KMS-11 (cell line): ENCODE measurements at regions not wholly inside any gene's neighbourhood (a gene's known extent, or its start where the extent isn't known, plus 50 kb on each side); places are given as distances from the start of the nearest gene placed in this dataset.

Experiments used
- H2AFZ ChIP-seq: fragments of 200-600 bp; sonication (generic); 2 replicates; pipeline ENCODE4 v1.6.1; 2016; ENCODE audit warnings: antibody characterized with exemption, mixed run types, low read depth
- H3K27ac ChIP-seq: fragments of 200-600 bp; sonication (generic); 2 replicates; pipeline ENCODE4 v1.6.1; 2016; ENCODE audit warnings: mild to moderate bottlenecking, mixed run types
- H3K27me3 ChIP-seq: fragments of 200-600 bp; sonication (generic); 2 replicates; pipeline ENCODE4 v1.6.1; 2017; ENCODE audit warnings: mild to moderate bottlenecking, low read depth, mixed run types, moderate library complexity; ENCODE audit not compliant: insufficient read depth
- H3K36me3 ChIP-seq: fragments of 200-600 bp; sonication (generic); 2 replicates; pipeline ENCODE4 v1.6.1; 2017; ENCODE audit warnings: mild to moderate bottlenecking, mixed run types; ENCODE audit not compliant: insufficient read depth
- H3K4me1 ChIP-seq: fragments of 200-600 bp; sonication (generic); 2 replicates; pipeline ENCODE4 v1.6.1; 2016; ENCODE audit warnings: mild to moderate bottlenecking, low read depth, mixed run types; ENCODE audit not compliant: poor library complexity, severe bottlenecking
- H3K4me2 ChIP-seq: fragments of 200-600 bp; sonication (generic); 2 replicates; pipeline ENCODE4 v1.7.0; 2016; ENCODE audit warnings: mild to moderate bottlenecking, mixed run types
- H3K4me3 ChIP-seq: fragments of 200-600 bp; sonication (generic); IDR thresholded peaks from 2 replicates; pipeline ENCODE4 v1.6.1; 2017; ENCODE audit warnings: low read depth, low read length, mixed read lengths; ENCODE audit not compliant: insufficient read depth
- H3K79me2 ChIP-seq: fragments of 200-600 bp; sonication (generic); 2 replicates; pipeline ENCODE4 v1.6.1; 2016; ENCODE audit warnings: low read depth, mixed run types; ENCODE audit not compliant: insufficient read depth
- H3K9ac ChIP-seq: fragments of 200-600 bp; sonication (generic); 2 replicates; pipeline ENCODE4 v1.6.1; 2016; ENCODE audit warnings: mild to moderate bottlenecking, mixed run types
- H4K20me1 ChIP-seq: fragments of 200-600 bp; sonication (generic); 2 replicates; pipeline ENCODE4 v1.6.1; 2016; ENCODE audit warnings: mild to moderate bottlenecking, mixed run types; ENCODE audit not compliant: insufficient read depth
- TF ChIP-seq, protein P1 (sequence below): fragments of 200-600 bp; sonication (generic); conservative IDR thresholded peaks from 2 replicates; pipeline ENCODE4 v1.6.1; 2017; ENCODE audit warnings: low read depth, mild to moderate bottlenecking, antibody characterized with exemption, low read length, moderate library complexity, mixed read lengths

DNA sequence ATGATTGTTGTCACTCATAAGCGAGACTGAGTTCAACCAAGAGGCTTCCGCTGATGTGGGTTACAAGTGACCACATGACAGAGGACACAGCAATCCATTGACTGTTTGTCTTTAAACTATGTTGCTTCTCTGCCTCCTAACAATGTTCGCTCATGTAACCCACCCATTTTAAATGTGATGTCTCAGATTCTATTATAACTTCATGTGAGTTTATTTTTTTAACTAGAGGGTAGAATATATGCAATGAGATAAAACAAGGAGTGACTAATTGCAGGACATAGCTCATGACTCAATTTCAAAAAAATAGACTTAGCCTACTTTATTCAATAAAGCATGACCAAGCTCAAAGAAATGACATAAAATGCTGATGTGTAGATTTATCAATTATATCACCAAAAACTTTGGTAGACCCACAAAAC is 119.2 kb upstream of the SASH1 start:
- no peak overlapping the region for H3K9ac ChIP-seq
- H2AFZ ChIP-seq: no peak overlapping the region
- H3K27ac ChIP-seq: no peak overlapping the region
- no peaks in the 10 kb centered on the region for H3K36me3 ChIP-seq
- no peak overlapping the region for H3K4me3 ChIP-seq
- TF ChIP-seq, protein P1, sequence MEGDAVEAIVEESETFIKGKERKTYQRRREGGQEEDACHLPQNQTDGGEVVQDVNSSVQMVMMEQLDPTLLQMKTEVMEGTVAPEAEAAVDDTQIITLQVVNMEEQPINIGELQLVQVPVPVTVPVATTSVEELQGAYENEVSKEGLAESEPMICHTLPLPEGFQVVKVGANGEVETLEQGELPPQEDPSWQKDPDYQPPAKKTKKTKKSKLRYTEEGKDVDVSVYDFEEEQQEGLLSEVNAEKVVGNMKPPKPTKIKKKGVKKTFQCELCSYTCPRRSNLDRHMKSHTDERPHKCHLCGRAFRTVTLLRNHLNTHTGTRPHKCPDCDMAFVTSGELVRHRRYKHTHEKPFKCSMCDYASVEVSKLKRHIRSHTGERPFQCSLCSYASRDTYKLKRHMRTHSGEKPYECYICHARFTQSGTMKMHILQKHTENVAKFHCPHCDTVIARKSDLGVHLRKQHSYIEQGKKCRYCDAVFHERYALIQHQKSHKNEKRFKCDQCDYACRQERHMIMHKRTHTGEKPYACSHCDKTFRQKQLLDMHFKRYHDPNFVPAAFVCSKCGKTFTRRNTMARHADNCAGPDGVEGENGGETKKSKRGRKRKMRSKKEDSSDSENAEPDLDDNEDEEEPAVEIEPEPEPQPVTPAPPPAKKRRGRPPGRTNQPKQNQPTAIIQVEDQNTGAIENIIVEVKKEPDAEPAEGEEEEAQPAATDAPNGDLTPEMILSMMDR: no peak
- H3K27me3 ChIP-seq: no peaks in the 10 kb centered on the region
- H3K4me1 ChIP-seq: no peaks in the 10 kb centered on the region
- H3K4me2 ChIP-seq: no peak overlapping the region
- no peaks in the 10 kb centered on the region for H3K79me2 ChIP-seq
- H4K20me1 ChIP-seq: no peaks in the 10 kb centered on the region

DNA sequence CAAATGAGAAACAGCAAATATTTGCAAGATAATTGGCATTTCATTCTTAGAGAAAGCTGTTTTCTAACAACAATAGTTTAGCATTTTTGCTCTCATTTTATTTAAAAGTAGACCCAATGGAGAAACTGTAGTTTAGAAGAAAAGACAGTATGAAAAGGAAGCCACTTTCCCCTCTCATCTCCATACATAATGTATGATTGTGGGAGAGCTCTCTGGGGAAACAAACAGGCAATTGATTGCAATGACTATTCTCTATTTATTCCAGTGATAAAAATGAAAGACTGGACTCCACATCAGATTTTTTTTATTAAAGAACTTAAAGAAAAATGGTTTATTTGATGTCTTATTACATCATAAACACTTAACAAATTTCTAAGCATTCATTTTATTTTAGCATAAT is 116.8 kb upstream of the SASH1 start:
- Histone ChIP-seq H3K27me3 (no peaks in the 10 kb centered on the region), H3K36me3 (no peaks in the 10 kb centered on the region), H3K4me3 (no peak overlapping the region), H2AFZ (no peak overlapping the region), H3K4me1 (no peaks in the 10 kb centered on the region), H3K27ac (no peak overlapping the region), H3K4me2 (no peak overlapping the region), H3K79me2 (no peaks in the 10 kb centered on the region), H4K20me1 (no peaks in the 10 kb centered on the region), H3K9ac (no peak overlapping the region)
- TF ChIP-seq, protein P1: no peak

DNA sequence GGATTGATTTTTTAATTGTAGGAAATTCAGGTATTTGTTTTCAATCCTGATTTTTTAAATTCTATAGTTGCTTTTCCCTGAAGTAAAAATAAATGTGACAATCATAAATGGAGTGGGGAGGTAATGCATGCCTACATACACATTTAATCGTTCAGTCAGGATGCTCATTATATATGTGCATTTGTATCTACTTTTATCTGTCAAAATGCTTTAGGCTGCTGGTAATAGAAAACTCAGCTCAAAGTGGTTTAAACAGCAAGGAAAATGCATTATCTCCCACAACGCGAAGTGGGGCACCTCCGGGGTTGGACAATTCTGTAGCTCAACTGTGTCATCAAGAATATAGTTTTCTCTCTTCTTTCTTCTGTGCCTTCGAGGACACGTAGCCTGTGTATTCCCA is 116.4 kb upstream of the SASH1 start:
- Histone ChIP-seq H3K4me2 (no peak overlapping the region), H3K4me1 (no peaks in the 10 kb centered on the region), H3K27ac (no peak overlapping the region), H3K36me3 (no peaks in the 10 kb centered on the region), H3K79me2 (no peaks in the 10 kb centered on the region), H3K27me3 (no peaks in the 10 kb centered on the region), H4K20me1 (no peaks in the 10 kb centered on the region), H2AFZ (no peak overlapping the region), H3K4me3 (no peak overlapping the region), H3K9ac (no peak overlapping the region)
- TF ChIP-seq, protein P1: no peak

DNA sequence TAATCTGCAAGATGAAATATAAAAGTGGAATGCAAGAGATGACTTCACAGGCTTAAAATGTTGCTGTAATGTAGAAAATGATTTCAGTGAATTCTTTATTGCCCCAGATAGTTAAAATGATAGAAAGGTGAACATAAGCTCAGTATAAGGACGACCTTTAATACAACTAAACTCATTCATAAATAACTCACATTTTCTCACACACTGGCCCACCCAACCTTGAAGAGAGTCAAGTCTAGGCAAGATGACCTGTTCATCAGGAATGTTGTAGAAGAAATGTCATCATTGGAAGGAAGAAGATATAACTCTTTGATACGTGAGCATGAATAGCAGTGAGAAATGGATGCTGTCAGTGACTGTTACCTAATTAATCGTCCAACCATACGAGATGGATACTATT is 111.1 kb upstream of the SASH1 start:
- H3K4me3 ChIP-seq: no peak overlapping the region
- H3K36me3 ChIP-seq: no peaks in the 10 kb centered on the region
- TF ChIP-seq, protein P1: no peak
- H3K79me2 ChIP-seq: no peaks in the 10 kb centered on the region
- H3K27me3 ChIP-seq: no peaks in the 10 kb centered on the region
- no peaks in the 10 kb centered on the region for H3K4me1 ChIP-seq
- H3K4me2 ChIP-seq: no peak overlapping the region
- H2AFZ ChIP-seq: no peak overlapping the region
- no peak overlapping the region for H3K9ac ChIP-seq
- H4K20me1 ChIP-seq: no peaks in the 10 kb centered on the region
- no peak overlapping the region for H3K27ac ChIP-seq
